GM18499 (cell line): ENCODE measurements at regions not wholly inside any gene's neighbourhood (a gene's known extent, or its start where the extent isn't known, plus 50 kb on each side); places are given as distances from the start of the nearest gene placed in this dataset.
A peak's percentile ranks its signal among the peaks of the same experiment; 100 is the strongest.
"Not testable (repeated sequence)": the region's sequence is repeated elsewhere in the genome, so short reads cannot be mapped to it uniquely, and the experiment has no call there.

ENCODE experiments used
- ATAC-seq: cut with Tn5 transposase; IDR thresholded peaks from one replicate; pipeline ENCODE4 v1.9.1; 2021; ENCODE audit warnings: moderate number of reproducible peaks; ENCODE audit not compliant: insufficient read depth, unreplicated experiment

GRCh38 chrX:30008031-30008430, 207.3 kb upstream of the MAGEB2 start:
- no peak for ATAC-seq

- no peak for ATAC-seq
These were observed 204.9 kb upstream of the MAGEB2 start for GRCh38 chrX:30010471-30010870.

GRCh38 chrX:30015440-30015839, 199.9 kb upstream of the MAGEB2 start:
- ATAC-seq: no peak

GRCh38 chrX:30027636-30028035, 187.7 kb upstream of the MAGEB2 start:
- no peak for ATAC-seq

- ATAC-seq: not testable (repeated sequence)
These were observed 179.0 kb upstream of the MAGEB2 start for GRCh38 chrX:30036406-30036805.

GRCh38 chrX:30039768-30040167, 175.6 kb upstream of the MAGEB2 start:
- ATAC-seq: no peak

- no peak for ATAC-seq
These were observed 154.6 kb upstream of the MAGEB2 start for GRCh38 chrX:30060718-30061117.

GRCh38 chrX:30065226-30065625, 150.1 kb upstream of the MAGEB2 start:
- ATAC-seq: no peak

- no peak for ATAC-seq
These were observed 147.7 kb upstream of the MAGEB2 start for GRCh38 chrX:30067677-30068076.

- no peak for ATAC-seq
These were observed 129.8 kb upstream of the MAGEB2 start for GRCh38 chrX:30085571-30085970.

- no peak for ATAC-seq
These were observed 103.9 kb upstream of the MAGEB2 start for GRCh38 chrX:30111431-30111830.

GRCh38 chrX:30141966-30142365, 73.4 kb upstream of the MAGEB2 start:
- ATAC-seq: peak; percentile 51

- no peak for ATAC-seq
These were observed 71.1 kb upstream of the MAGEB2 start for GRCh38 chrX:30144221-30144620.

- ATAC-seq: no peak
These were observed 70.2 kb upstream of the MAGEB2 start for GRCh38 chrX:30144971-30145731.

- ATAC-seq: no peak
These were observed 67.2 kb upstream of the MAGEB2 start for GRCh38 chrX:30147996-30148643.

GRCh38 chrX:30149206-30149605, 66.2 kb upstream of the MAGEB2 start:
- not testable (repeated sequence) for ATAC-seq

- no peak for ATAC-seq
These were observed 65.0 kb upstream of the MAGEB2 start for GRCh38 chrX:30150196-30150895.

GRCh38 chrX:30151964-30152363, 63.4 kb upstream of the MAGEB2 start:
- no peak for ATAC-seq

- ATAC-seq: no peak
These were observed 62.0 kb upstream of the MAGEB2 start for GRCh38 chrX:30153175-30153880.

GRCh38 chrX:30153881-30154260, 61.5 kb upstream of the MAGEB2 start:
- no peak for ATAC-seq

GRCh38 chrX:30156009-30156408, 59.4 kb upstream of the MAGEB2 start:
- ATAC-seq: no peak
